Pons (tissue), 1 donor: ENCODE measurements at regions not wholly inside any gene's neighbourhood (a gene's known extent, or its start where the extent isn't known, plus 50 kb on each side); places are given as distances from the start of the nearest gene placed in this dataset.
"Not testable (repeated sequence)": the region's sequence is repeated elsewhere in the genome, so short reads cannot be mapped to it uniquely, and the experiment has no call there.

ENCODE experiments used
- DNase-seq: peaks from one replicate; pipeline ENCODE4 v3.0.0-alpha.2; 2016; ENCODE audit warnings: low spot score

- DNase-seq, result no peak
Measured at GRCh38 chr10:29208845-29209244, 80.0 kb upstream of the LYZL1 start.

- no peak for DNase-seq
Measured at GRCh38 chr10:29209830-29210229, 79.0 kb upstream of the LYZL1 start.

- DNase-seq, result no peak
Measured at GRCh38 chr10:29210266-29210868, 78.5 kb upstream of the LYZL1 start.

GRCh38 chr10:29212597-29212996 is 76.3 kb upstream of the LYZL1 start:
- DNase-seq, result no peak

DNA sequence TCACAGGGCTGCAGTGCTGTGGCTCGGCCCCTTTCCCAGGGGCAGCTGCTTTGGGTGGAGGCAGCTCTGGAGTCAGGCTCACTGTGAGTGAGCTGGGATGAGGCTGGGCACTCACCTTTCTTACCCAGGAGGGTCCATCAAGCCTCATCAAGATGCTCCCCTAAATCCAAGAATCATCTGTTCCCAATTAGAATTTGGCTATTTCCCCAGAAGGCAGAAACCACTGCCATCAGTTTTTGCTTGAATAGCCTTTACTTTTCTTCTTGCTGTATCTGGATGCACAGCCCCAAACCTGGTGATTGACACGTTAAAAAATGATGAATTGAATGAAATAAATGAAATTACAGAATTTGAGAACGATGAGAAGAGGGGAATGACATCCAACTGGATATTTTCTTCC is 74.3 kb upstream of the LYZL1 start:
- no peak for DNase-seq

DNA sequence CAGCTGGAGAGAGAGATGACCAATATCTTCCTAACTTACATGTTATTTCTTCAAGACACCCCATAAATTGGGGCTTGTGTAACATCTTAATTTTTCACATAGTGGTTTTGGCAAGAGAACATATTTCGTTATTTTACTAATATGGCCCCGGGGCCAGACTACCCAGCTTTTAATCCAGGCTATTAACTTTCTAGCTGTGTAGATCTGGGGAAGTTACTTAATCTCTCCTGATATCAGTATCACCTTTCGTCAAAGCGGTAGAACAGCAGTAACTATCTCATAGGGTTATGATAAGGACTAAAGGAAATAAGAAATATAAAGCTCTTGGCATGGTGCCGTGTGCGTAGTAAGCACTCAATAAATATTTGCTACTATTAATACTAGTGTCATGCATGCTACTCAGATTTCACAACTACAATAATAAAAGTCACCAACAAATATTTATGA is 71.6 kb upstream of the LYZL1 start:
- DNase-seq, result no peak

GRCh38 chr10:29223326-29223725 is 65.5 kb upstream of the LYZL1 start:
- DNase-seq, result no peak

- no peak for DNase-seq
Measured at GRCh38 chr10:29224631-29225030, 64.2 kb upstream of the LYZL1 start.

DNA sequence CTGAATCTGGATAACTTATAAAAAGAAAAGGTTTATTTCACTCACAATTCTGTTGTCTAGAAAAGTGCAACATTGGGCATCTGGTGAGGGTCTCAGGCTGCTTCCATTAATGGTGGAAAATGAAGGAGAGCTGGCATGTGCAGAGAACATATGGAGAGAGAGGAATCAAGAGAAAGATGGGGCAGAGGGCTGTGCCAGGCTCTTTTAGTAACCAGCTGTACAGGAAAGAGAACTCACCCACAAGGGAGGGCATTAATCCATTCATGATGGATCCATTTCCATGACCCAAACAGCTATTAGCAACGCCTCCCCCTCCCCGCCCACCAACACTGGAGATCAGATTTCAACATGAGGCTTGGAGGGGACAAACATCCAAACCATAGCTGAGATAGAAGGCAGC is 61.7 kb upstream of the LYZL1 start:
- no peak for DNase-seq

DNA sequence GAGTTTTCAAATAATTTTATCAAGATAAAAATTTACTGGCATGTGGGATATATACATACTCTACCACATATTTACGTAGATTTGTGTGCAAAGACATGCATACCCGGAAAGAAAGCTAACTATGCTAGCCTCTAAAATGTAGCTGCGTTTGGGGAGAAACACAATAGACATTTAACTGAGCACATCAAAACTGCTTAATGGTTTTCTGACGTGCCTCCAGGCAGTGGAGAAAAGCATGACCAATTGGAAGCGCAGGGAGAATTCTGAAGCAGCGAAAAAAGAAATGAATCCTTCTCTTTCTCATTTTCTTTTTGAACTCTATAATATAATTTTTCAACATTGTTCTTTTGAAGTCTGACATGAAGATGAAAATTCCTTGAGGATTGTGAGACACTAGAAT is 60.3 kb upstream of the LYZL1 start:
- DNase-seq, result no peak

GRCh38 chr10:29229258-29229705 is 59.6 kb upstream of the LYZL1 start:
- DNase-seq, result no peak

- DNase-seq, result not testable (repeated sequence)
Measured at GRCh38 chr10:29236910-29237309, 52.0 kb upstream of the LYZL1 start.

DNA sequence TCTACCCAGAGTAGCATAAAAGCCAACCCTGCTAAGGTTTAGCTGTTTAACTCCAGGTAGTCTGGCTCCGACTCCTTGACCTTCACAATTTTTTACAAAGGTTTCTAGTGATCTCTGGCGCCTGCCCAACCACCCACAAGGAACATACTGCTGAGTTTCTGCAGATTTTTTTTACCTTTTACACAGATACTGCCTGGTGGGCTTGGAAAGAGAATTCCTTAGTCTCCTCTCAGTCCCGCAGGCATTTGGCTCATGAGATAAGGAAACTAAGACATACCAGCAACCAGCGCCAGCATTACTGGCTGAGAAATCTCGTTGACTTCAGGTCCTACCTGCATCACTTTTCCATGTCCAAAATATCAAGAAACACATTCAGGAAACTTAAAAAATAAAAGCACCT is 51.1 kb upstream of the LYZL1 start:
- DNase-seq, result no peak

DNA sequence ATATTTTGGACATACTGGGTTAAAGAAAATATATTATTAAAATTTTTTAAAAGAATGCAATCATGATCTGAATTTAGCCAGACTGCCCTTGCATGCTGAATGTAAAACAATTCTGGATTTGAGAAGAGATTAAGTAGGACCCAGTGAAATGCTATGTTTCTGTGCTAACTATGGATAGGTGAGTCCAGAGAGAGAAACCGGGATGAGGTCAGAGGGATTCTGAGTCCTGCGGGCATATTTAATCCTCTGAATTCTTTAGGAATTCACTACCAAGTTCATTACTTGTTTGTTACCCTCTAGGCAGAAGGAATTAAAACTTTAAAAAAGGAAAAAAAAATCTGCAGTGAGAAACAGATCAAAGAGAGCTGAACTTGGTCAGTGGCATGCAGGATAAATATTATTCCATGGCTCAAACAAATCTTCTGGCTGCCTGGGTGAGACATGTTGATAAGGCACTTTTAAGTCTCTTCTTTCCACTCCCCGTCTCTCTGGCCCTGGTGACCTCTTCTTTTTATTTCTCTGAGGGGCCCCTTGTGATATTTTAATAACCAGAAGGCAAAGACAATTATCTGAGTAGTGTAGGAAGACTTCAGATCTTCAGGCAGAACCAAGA is 50.2 kb upstream of the LYZL1 start:
- no peak for DNase-seq
